ENCODE measurements at regions not wholly inside any gene's neighbourhood (a gene's known extent, or its start where the extent isn't known, plus 50 kb on each side); places are given as distances from the start of the nearest gene placed in this dataset.

DNA sequence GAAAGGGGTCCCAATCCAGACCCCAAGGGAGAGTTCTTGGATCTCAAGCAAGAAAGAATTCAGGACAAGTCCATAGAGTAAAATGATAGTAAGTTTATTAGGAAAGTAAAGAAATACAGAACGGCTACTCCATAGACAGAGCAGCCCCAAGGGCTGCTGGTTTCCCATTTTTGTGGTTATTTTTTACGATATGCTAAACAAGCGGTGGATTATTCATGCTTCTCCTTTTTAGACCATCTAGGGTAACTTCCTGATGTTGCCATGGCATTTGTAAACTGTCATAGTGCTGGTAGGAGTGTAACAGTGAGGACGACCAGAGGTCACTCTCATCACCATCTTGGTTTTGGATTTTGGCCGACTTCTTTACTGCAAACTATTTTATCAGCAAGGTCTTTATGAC lies 1033.4 kb downstream of the SORCS3 start:
- TF ChIP-seq, protein P1, sequence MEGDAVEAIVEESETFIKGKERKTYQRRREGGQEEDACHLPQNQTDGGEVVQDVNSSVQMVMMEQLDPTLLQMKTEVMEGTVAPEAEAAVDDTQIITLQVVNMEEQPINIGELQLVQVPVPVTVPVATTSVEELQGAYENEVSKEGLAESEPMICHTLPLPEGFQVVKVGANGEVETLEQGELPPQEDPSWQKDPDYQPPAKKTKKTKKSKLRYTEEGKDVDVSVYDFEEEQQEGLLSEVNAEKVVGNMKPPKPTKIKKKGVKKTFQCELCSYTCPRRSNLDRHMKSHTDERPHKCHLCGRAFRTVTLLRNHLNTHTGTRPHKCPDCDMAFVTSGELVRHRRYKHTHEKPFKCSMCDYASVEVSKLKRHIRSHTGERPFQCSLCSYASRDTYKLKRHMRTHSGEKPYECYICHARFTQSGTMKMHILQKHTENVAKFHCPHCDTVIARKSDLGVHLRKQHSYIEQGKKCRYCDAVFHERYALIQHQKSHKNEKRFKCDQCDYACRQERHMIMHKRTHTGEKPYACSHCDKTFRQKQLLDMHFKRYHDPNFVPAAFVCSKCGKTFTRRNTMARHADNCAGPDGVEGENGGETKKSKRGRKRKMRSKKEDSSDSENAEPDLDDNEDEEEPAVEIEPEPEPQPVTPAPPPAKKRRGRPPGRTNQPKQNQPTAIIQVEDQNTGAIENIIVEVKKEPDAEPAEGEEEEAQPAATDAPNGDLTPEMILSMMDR (IDR thresholded peaks at IDR 0.05; ENCODE audit: low read depth, low read length, poor library complexity, severe bottlenecking): no peak
- TF ChIP-seq EZH2phosphoT487 (IDR thresholded peaks at IDR 0.05; ENCODE audit: borderline replicate concordance, low read length): no peak
